Spleen (tissue), 7 donors: ENCODE measurements at regions not wholly inside any gene's neighbourhood (a gene's known extent, or its start where the extent isn't known, plus 50 kb on each side); places are given as distances from the start of the nearest gene placed in this dataset.

ENCODE experiments used
- POLR2A ChIP-seq, 3 donors: fragments of 450-650 bp; IDR thresholded peaks; one replicate each; pipeline ENCODE4 v1.5.1; 2017; ENCODE audit warnings: antibody characterized with exemption in 3 of 3, mild to moderate bottlenecking in 1 of 3
- POLR2AphosphoS5 ChIP-seq, 3 donors: sonication (generic); formaldehyde crosslinking; IDR thresholded peaks; one replicate each; pipeline ENCODE4 v1.5.1; 2017; ENCODE audit warnings: antibody characterized with exemption in 3 of 3
- TF ChIP-seq, protein P1 (sequence below), 11 experiments: fragments of 200-600 bp in 7 of 11; fragments of 450-650 bp in 4 of 11; sonication (generic) in 4 of 11; IDR thresholded peaks in 8 of 11; conservative IDR thresholded peaks in 3 of 11; 1 replicate in 7 of 11; 2 replicates in 4 of 11; pipeline versions ENCODE4 v1.4.0 to v1.8.0; 2016 to 2021; ENCODE audit warnings: antibody characterized with exemption in 11 of 11, inconsistent platforms in 4 of 11, mild to moderate bottlenecking in 1 of 11
- donor health status: DM: no; HTN: no; CAD: no; lungs with moderate emphysema.
- donor health status: DM: no; HTN: no; CAD: no.
- donor health status: DM: no; HTN: no; CAD: no.

- TF ChIP-seq POLR2AphosphoS5 (IDR thresholded peaks at IDR 0.05) (no peak), POLR2A (IDR thresholded peaks at IDR 0.05) (no peak)
- TF ChIP-seq, protein P1, sequence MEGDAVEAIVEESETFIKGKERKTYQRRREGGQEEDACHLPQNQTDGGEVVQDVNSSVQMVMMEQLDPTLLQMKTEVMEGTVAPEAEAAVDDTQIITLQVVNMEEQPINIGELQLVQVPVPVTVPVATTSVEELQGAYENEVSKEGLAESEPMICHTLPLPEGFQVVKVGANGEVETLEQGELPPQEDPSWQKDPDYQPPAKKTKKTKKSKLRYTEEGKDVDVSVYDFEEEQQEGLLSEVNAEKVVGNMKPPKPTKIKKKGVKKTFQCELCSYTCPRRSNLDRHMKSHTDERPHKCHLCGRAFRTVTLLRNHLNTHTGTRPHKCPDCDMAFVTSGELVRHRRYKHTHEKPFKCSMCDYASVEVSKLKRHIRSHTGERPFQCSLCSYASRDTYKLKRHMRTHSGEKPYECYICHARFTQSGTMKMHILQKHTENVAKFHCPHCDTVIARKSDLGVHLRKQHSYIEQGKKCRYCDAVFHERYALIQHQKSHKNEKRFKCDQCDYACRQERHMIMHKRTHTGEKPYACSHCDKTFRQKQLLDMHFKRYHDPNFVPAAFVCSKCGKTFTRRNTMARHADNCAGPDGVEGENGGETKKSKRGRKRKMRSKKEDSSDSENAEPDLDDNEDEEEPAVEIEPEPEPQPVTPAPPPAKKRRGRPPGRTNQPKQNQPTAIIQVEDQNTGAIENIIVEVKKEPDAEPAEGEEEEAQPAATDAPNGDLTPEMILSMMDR (IDR thresholded peaks at IDR 0.05 in 8 of 11, conservative IDR thresholded peaks at IDR 0.05 in 3 of 11) = no peak
Measured at GRCh38 chr15:85325834-85326233, 54.6 kb upstream of the AKAP13 start.
